Lung (tissue), 11 donors: ENCODE measurements at regions not wholly inside any gene's neighbourhood (a gene's known extent, or its start where the extent isn't known, plus 50 kb on each side); places are given as distances from the start of the nearest gene placed in this dataset.

Experiments
- ATAC-seq: fragments of 200-7000 bp; cut with Tn5 transposase; one replicate; pipeline ENCODE4 v1.9.1; 2020; ENCODE audit warnings: moderate number of reproducible peaks; ENCODE audit not compliant: insufficient read depth, low FRiP score
- DNase-seq, 3 donors: peaks; one replicate each; pipeline ENCODE4 v3.0.0-alpha.2; 2013 to 2017
- H3K27ac ChIP-seq, 2 donors: one replicate each; pipeline ENCODE4 v1.5.1; 2013; ENCODE audit warnings: mild to moderate bottlenecking in 2 of 2, moderate library complexity in 2 of 2, control low read depth in 1 of 2, inconsistent platforms in 1 of 2, low read depth in 1 of 2, low read length in 1 of 2
- H3K27me3 ChIP-seq, 3 donors: one replicate each; pipeline ENCODE4 v1.5.1; 2013; ENCODE audit warnings: low read length in 2 of 3; ENCODE audit not compliant: control insufficient read depth in 3 of 3, insufficient read depth in 3 of 3
- H3K36me3 ChIP-seq, 4 donors: one replicate each; pipeline ENCODE4 v1.5.1; 2013; ENCODE audit warnings: low read length in 4 of 4, mild to moderate bottlenecking in 1 of 4, moderate library complexity in 1 of 4; ENCODE audit not compliant: control insufficient read depth in 4 of 4, insufficient read depth in 4 of 4
- H3K4me1 ChIP-seq, 5 donors: one replicate each; pipeline ENCODE4 v1.5.1; 2013; ENCODE audit warnings: low read length in 5 of 5, mild to moderate bottlenecking in 2 of 5, moderate library complexity in 1 of 5; ENCODE audit not compliant: control insufficient read depth in 5 of 5, insufficient read depth in 5 of 5
- H3K4me3 ChIP-seq: one replicate; pipeline ENCODE4 v1.5.1; 2013; ENCODE audit warnings: mild to moderate bottlenecking, control low read depth, moderate library complexity
- H3K9ac ChIP-seq, 2 donors: one replicate each; pipeline ENCODE4 v1.5.1; 2013; ENCODE audit warnings: low read length in 2 of 2, control low read depth in 1 of 2; ENCODE audit not compliant: insufficient read depth in 1 of 2
- H3K9me3 ChIP-seq, 4 donors: one replicate each; pipeline ENCODE4 v1.5.1; 2013; ENCODE audit warnings: low read length in 3 of 4, mild to moderate bottlenecking in 1 of 4, moderate library complexity in 1 of 4; ENCODE audit not compliant: control insufficient read depth in 4 of 4, insufficient read depth in 3 of 4
- CTCF ChIP-seq: IDR thresholded peaks from 2 replicates; pipeline ENCODE4 v1.5.1; 2012; ENCODE audit warnings: mild to moderate bottlenecking; ENCODE audit errors: control extremely low read depth, extremely low read depth
- WGBS, 2 donors: extraction: QIAGEN DNeasy Blood & Tissue Kit; methylation state at CpG; one replicate each; pipeline ENCODE4 v1.1.7; 2013; 5-methylcytosine and 5-hydroxymethylcytosine counted together
- donor health status: control.
- donor health status: control.
- donor health status: Bipolar disorder and iron deficiency.
- donor health status: healthy.
- donor health status: DM: yes; HTN: yes; CAD: no.

GRCh38 chr10:53025172-53025711 lies 252.7 kb upstream of the MBL2 start:
- Histone ChIP-seq H3K9me3 (no peaks in the 10 kb centered on the region), H3K4me3 (no peak overlapping the region), H3K27ac (no peak overlapping the region), H3K27me3 (no peaks in the 10 kb centered on the region), H3K4me1 (peaks cover 0 to 14% (median 0%) of the 10 kb centered on the region in 5 donors), H3K9ac (peak overlapping the region in 1 of 2 donors; percentile 78), H3K36me3 (no peaks in the 10 kb centered on the region)
- DNase-seq, result peak; percentile 55 to 66 (median 57)
- 5 to 17% methylated on average over 9 of the region's 9 CpGs for WGBS, 2 donors
- ATAC-seq, result no peak
- no peak for TF ChIP-seq CTCF

- no peak overlapping the region for H3K9ac ChIP-seq
- H3K27ac ChIP-seq, result no peak overlapping the region
- no peak for TF ChIP-seq CTCF
- DNase-seq (peak in 2 of 3 donors; percentile 8 to 14), ATAC-seq (no peak)
- H3K4me1 ChIP-seq, result peaks cover 0 to 10% (median 0%) of the 10 kb centered on the region in 5 donors
- H3K36me3 ChIP-seq, result no peaks in the 10 kb centered on the region
- no peaks in the 10 kb centered on the region for H3K27me3 ChIP-seq
- no peak overlapping the region for H3K4me3 ChIP-seq
- H3K9me3 ChIP-seq, result no peaks in the 10 kb centered on the region
- WGBS, 2 donors, result 74 to 82% methylated on average over 2 of the region's 2 CpGs
Measured at GRCh38 chr10:53023411-53023810, 250.8 kb upstream of the MBL2 start.

- H3K9me3 ChIP-seq, result no peaks in the 10 kb centered on the region
- WGBS, 2 donors, result 85 to 89% methylated on average over 5 of the region's 5 CpGs
- no peak overlapping the region for H3K27ac ChIP-seq
- no peak for TF ChIP-seq CTCF
- DNase-seq (no peak), ATAC-seq (no peak)
- no peak overlapping the region for H3K9ac ChIP-seq
- no peaks in the 10 kb centered on the region for H3K36me3 ChIP-seq
- H3K4me3 ChIP-seq, result no peak overlapping the region
- H3K4me1 ChIP-seq, result peaks cover 0 to 10% (median 0%) of the 10 kb centered on the region in 5 donors
- H3K27me3 ChIP-seq, result no peaks in the 10 kb centered on the region
Measured at GRCh38 chr10:53022611-53023088, 250.1 kb upstream of the MBL2 start.
